ENCODE measurements at regions not wholly inside any gene's neighbourhood (a gene's known extent, or its start where the extent isn't known, plus 50 kb on each side); places are given as distances from the start of the nearest gene placed in this dataset.

DNA sequence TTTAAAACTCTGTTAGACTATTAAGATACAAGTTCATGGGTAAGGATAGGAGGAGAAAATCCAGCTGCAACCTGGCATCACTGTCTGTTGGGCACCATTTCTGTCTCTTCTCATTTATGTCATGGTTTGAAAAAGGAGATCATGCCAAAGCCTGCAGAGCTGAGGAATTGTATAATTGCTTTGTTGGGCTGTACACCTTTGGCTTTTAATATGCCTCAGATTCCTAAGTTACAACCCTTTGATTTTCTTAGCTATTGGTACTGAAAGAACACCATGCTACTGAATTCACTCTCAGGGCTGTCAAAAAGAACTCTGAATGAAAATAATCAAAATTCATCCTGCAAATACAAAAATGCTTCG, 174.3 kb downstream of the ACKR3 start:
- no peak overlapping the region for H4K8ac ChIP-seq (ENCODE audit: extremely low read depth, insufficient read depth, low read length)
- no peaks in the 10 kb centered on the region for H3K36me3 ChIP-seq (ENCODE audit: control insufficient read depth in 2 of 4, insufficient read depth in 4 of 4, low read length in 3 of 4)
- peaks cover 0 to 5% (median 3%) of the 10 kb centered on the region in 4 experiments; a peak in 5 of 7 replicates for H3K4me1 ChIP-seq (replicated peaks in 1 of 4; ENCODE audit: control insufficient read depth in 3 of 4, insufficient read depth in 4 of 4, low read length in 3 of 4)
- no peak overlapping the region for H2BK12ac ChIP-seq (ENCODE audit: low read depth, low read length)
- no peak overlapping the region for H2AK5ac ChIP-seq (ENCODE audit: low read depth, low read length)
- no peak for TF ChIP-seq POU5F1 (IDR thresholded peaks at IDR 0.05; ENCODE audit: low read depth, low read length)
- no peak for TF ChIP-seq KDM1A (IDR thresholded peaks at IDR 0.05; ENCODE audit: borderline replicate concordance, low read length)
- no peak for TF ChIP-seq YY1 (IDR thresholded peaks at IDR 0.05; ENCODE audit: low read depth, low read length)
- TF ChIP-seq SP4 (IDR thresholded peaks at IDR 0.05; ENCODE audit: low read length), result no peak
- TF ChIP-seq RFX5 (IDR thresholded peaks at IDR 0.05; ENCODE audit: borderline replicate concordance, low read depth, low read length), result no peak
- no peak for TF ChIP-seq SUZ12 (IDR thresholded peaks at IDR 0.05; ENCODE audit: low read length)
- TF ChIP-seq USF2 (IDR thresholded peaks at IDR 0.05; ENCODE audit: low read length), result no peak
- TF ChIP-seq POLR2A (IDR thresholded peaks at IDR 0.05; ENCODE audit: control extremely low read depth in 1 of 2, low read depth in 2 of 2, low read length in 2 of 2), result no peak
- no peak for TF ChIP-seq CHD1 (IDR thresholded peaks at IDR 0.05; ENCODE audit: low read depth, low read length)
- TF ChIP-seq SP1 (IDR thresholded peaks at IDR 0.05; ENCODE audit: low read depth, low read length), result no peak
- no peak for TF ChIP-seq NRF1 (IDR thresholded peaks at IDR 0.05; ENCODE audit: low read depth, low read length)
- no peak overlapping the region for H2BK20ac ChIP-seq (ENCODE audit: low read length)
- H3K23me2 ChIP-seq (ENCODE audit: low read depth, low read length), result peaks cover 6% of the 10 kb centered on the region; the same call in 1 of the 2 replicates
- no peak overlapping the region for H4K5ac ChIP-seq (ENCODE audit: insufficient read length, low read depth, low read length)
- H3K18ac ChIP-seq (ENCODE audit: extremely low read depth, low read length), result no peak overlapping the region
- no peak overlapping the region for H3K4me3 ChIP-seq (ENCODE audit: extremely low read depth in 1 of 4, insufficient read depth in 2 of 4, low read depth in 3 of 4, low read length in 4 of 4)
- H2BK15ac ChIP-seq (ENCODE audit: low read length), result no peak overlapping the region
- H3K4me2 ChIP-seq (ENCODE audit: insufficient read depth in 1 of 2, low read depth in 2 of 2, low read length in 2 of 2), result no peak overlapping the region
- no peak overlapping the region for H2AFZ ChIP-seq (ENCODE audit: low read length)
- no peaks in the 10 kb centered on the region for H3K27me3 ChIP-seq (replicated peaks in 1 of 4; ENCODE audit: control insufficient read depth in 3 of 4, extremely low read depth in 1 of 4, insufficient read depth in 3 of 4, low read length in 3 of 4)
- H3K27ac ChIP-seq (ENCODE audit: low read depth, low read length), result no peak overlapping the region
- no peak overlapping the region for H2BK5ac ChIP-seq (ENCODE audit: low read depth, low read length)
- H3K4ac ChIP-seq (replicated peaks; ENCODE audit: insufficient read length, low read depth, low read length), result no peak overlapping the region
- no peak overlapping the region for H4K91ac ChIP-seq (replicated peaks; ENCODE audit: insufficient read length, low read length)
- FAIRE-seq (no peak), DNase-seq (ENCODE audit: low read depth in 1 of 2, low spot score in 2 of 2) (no peak)
- no peak overlapping the region for H3K56ac ChIP-seq (replicated peaks; ENCODE audit: insufficient read length, low read depth, low read length)
- no peak overlapping the region for H3K14ac ChIP-seq (ENCODE audit: insufficient read length)
- H3K9ac ChIP-seq (replicated peaks in 1 of 4; ENCODE audit: extremely low read depth in 1 of 4, low read depth in 3 of 4, low read length in 3 of 4), result no peak overlapping the region
- no peaks in the 10 kb centered on the region for H3K79me2 ChIP-seq (ENCODE audit: control insufficient read depth in 1 of 2, insufficient read depth in 2 of 2, low read length in 2 of 2)
- peaks cover 0 to 1% of the 10 kb centered on the region in 2 experiments for H4K20me1 ChIP-seq (replicated peaks in 1 of 2; ENCODE audit: control insufficient read depth in 1 of 2, insufficient read depth in 2 of 2, low read length in 2 of 2)
- whole genome bisulfite sequencing, 2 experiments (ENCODE audit: extremely low coverage in 1 of 2, insufficient coverage in 1 of 2, insufficient read length in 1 of 2, insufficient replicate concordance in 2 of 2, low coverage in 1 of 2, low lambda C conversion rate in 2 of 2, missing lambda C conversion rate in 1 of 2), result 100% methylated on average over 1 of the region's 1 CpG; no CpG with 5 or more reads in 1 of the 2 experiments
- CTCF ChIA-PET (ENCODE audit: partially characterized antibody), result interaction anchor here (1.0 to 1.3 kb wide), 2 partner anchors 137 to 316 kb away, joined by 3 read pairs; no protein-coding TSS in a partner anchor
- no peaks in the 10 kb centered on the region for H3K9me3 ChIP-seq (ENCODE audit: insufficient read depth in 2 of 2, low read depth in 1 of 2, low read length in 1 of 2)
- no peak overlapping the region for H3K23ac ChIP-seq (ENCODE audit: insufficient read length)
- POLR2A ChIA-PET (ENCODE audit: partially characterized antibody), result interaction anchor here (0.6 kb wide), 1 partner anchor 498 kb away, joined by 3 read pairs; no protein-coding TSS in a partner anchor
- no peak overlapping the region for H2BK120ac ChIP-seq (replicated peaks; ENCODE audit: low read depth, low read length)
- H3K79me1 ChIP-seq (ENCODE audit: low read depth, low read length), result no peaks in the 10 kb centered on the region

Data from H1 (cell line).